ENCODE measurements at regions not wholly inside any gene's neighbourhood (a gene's known extent, or its start where the extent isn't known, plus 50 kb on each side); places are given as distances from the start of the nearest gene placed in this dataset.

GRCh38 chr3:161640181-161640580, 143.6 kb downstream of the OTOL1 start:
- DNase-seq (ENCODE audit: low spot score) = no peak
- H3K9me3 Mint-ChIP-seq = no peaks in the 10 kb centered on the region
- no peaks in the 10 kb centered on the region for H3K9me3 ChIP-seq (ENCODE audit: low read depth)
- no peak overlapping the region for H3K4me2 ChIP-seq
- no peak overlapping the region for H2AFZ ChIP-seq (replicated peaks)
- H3K36me3 ChIP-seq = no peaks in the 10 kb centered on the region
- no peaks in the 10 kb centered on the region for H3F3A ChIP-seq (ENCODE audit: low read depth)
- no peaks in the 10 kb centered on the region for H3K36me3 Mint-ChIP-seq
- no peaks in the 10 kb centered on the region for H3K27me3 ChIP-seq
- no peaks in the 10 kb centered on the region for H3K4me1 ChIP-seq
- no peaks in the 10 kb centered on the region for H3K27me3 Mint-ChIP-seq (ENCODE audit: insufficient read depth, low read depth)
- peaks cover 19% of the 10 kb centered on the region for H3K4me1 Mint-ChIP-seq
- no peaks in the 10 kb centered on the region for H4K20me1 ChIP-seq (ENCODE audit: low read depth)
- no peak overlapping the region for H3K27ac ChIP-seq
- no peaks in the 10 kb centered on the region for H3K79me2 ChIP-seq (ENCODE audit: low read depth)
- H3K4me3 Mint-ChIP-seq = no peak overlapping the region
- no peak for TF ChIP-seq CTCF (IDR thresholded peaks at IDR 0.05)
- no peak for TF ChIP-seq EZH2 (IDR thresholded peaks at IDR 0.05)
- no peak for TF ChIP-seq EZH2phosphoT487 (IDR thresholded peaks at IDR 0.05)
- no peak overlapping the region for H3K9ac ChIP-seq
- H3K4me3 ChIP-seq = no peak overlapping the region
- no peak overlapping the region for H3K27ac Mint-ChIP-seq

DNA sequence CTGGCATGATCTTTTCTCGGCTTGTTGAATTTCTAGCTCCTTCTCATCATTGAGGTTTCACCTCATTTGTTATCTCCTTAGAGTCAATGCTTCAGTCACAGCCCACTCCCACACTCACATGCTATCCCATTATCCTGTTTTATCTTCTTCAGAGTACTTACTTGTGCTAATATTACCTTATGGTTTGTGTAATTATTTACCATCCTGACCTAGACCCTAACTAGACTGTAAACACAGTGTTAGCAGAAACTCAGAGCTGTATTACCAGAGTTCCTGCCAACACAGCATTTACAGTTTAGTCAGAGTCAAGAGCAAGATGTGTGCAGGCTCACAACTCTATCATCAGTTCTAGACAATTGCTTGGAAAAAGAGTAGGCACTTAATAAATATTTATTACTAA, 144.7 kb downstream of the OTOL1 start:
- Histone ChIP-seq H3K4me2 (no peak overlapping the region), H2AFZ (replicated peaks) (no peak overlapping the region), H3K27ac (no peak overlapping the region), H4K20me1 (ENCODE audit: low read depth) (no peaks in the 10 kb centered on the region), H3K36me3 (no peaks in the 10 kb centered on the region), H3K9ac (no peak overlapping the region), H3K4me3 (no peak overlapping the region), H3K4me1 (no peaks in the 10 kb centered on the region), H3K79me2 (ENCODE audit: low read depth) (no peaks in the 10 kb centered on the region), H3F3A (ENCODE audit: low read depth) (no peaks in the 10 kb centered on the region), H3K27me3 (no peaks in the 10 kb centered on the region), H3K9me3 (ENCODE audit: low read depth) (no peaks in the 10 kb centered on the region)
- peaks cover 2% of the 10 kb centered on the region for H3K27me3 Mint-ChIP-seq (ENCODE audit: insufficient read depth, low read depth)
- no peak for DNase-seq (ENCODE audit: low spot score)
- no peak overlapping the region for H3K27ac Mint-ChIP-seq
- H3K9me3 Mint-ChIP-seq = peaks cover 3% of the 10 kb centered on the region
- H3K36me3 Mint-ChIP-seq = no peaks in the 10 kb centered on the region
- no peak for TF ChIP-seq EZH2phosphoT487 (IDR thresholded peaks at IDR 0.05)
- TF ChIP-seq CTCF (IDR thresholded peaks at IDR 0.05) = no peak
- no peak for TF ChIP-seq EZH2 (IDR thresholded peaks at IDR 0.05)
- no peak overlapping the region for H3K4me3 Mint-ChIP-seq
- peaks cover 21% of the 10 kb centered on the region for H3K4me1 Mint-ChIP-seq

DNA sequence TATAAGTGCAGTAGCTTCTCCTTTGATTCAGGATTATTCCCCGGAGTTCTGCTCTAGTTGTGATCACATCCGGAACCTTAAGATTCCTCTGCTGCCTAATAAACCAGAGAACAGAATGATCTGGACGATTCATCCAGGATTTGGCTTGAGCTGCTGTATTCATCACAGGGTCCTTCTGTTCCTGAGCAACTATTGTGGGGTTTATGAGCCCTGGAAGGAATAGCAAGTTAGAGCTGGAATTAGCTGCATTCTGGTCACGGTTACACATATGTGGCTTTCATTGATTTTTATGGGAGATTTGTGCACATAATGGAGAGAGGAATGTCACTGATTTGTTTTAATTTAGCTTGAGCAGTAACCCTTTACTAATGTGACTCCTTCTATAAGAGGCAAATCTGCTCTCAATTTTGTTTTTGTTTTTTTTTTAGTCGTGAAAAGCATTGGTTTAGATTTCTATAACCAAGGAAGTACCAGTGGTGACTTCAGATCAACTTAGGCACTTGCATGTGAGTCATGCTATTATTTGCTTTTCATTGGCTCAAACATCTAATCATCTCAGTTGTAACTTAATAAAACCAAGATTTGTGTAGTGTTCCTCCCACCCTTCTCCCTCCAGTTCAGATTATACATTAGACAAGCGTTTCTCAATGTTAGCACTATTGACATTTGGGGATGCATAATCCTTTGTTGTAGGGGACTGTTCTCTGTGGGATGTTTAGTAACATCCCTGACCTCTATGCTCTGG, 148.5 kb downstream of the OTOL1 start:
- Histone ChIP-seq H3K79me2 (ENCODE audit: low read depth) (no peaks in the 10 kb centered on the region), H3F3A (ENCODE audit: low read depth) (no peaks in the 10 kb centered on the region), H3K4me3 (no peak overlapping the region), H2AFZ (replicated peaks) (peak overlapping the region; percentile 19), H4K20me1 (ENCODE audit: low read depth) (no peaks in the 10 kb centered on the region), H3K36me3 (no peaks in the 10 kb centered on the region), H3K27me3 (no peaks in the 10 kb centered on the region), H3K27ac (no peak overlapping the region), H3K9ac (no peak overlapping the region), H3K9me3 (ENCODE audit: low read depth) (no peaks in the 10 kb centered on the region), H3K4me2 (no peak overlapping the region), H3K4me1 (no peaks in the 10 kb centered on the region)
- TF ChIP-seq EZH2 (IDR thresholded peaks at IDR 0.05) (no peak), EZH2phosphoT487 (IDR thresholded peaks at IDR 0.05) (no peak), CTCF (IDR thresholded peaks at IDR 0.05) (no peak)
- H3K4me1 Mint-ChIP-seq = peaks cover 9% of the 10 kb centered on the region
- peak overlapping the region; percentile 84 for H3K27ac Mint-ChIP-seq
- H3K4me3 Mint-ChIP-seq = no peak overlapping the region
- peaks cover 2% of the 10 kb centered on the region for H3K27me3 Mint-ChIP-seq (ENCODE audit: insufficient read depth, low read depth)
- H3K36me3 Mint-ChIP-seq = no peaks in the 10 kb centered on the region
- H3K9me3 Mint-ChIP-seq = peaks cover 3% of the 10 kb centered on the region
- no peak for DNase-seq (ENCODE audit: low spot score)
